Right lobe of liver (tissue), 6 donors: ENCODE measurements at regions not wholly inside any gene's neighbourhood (a gene's known extent, or its start where the extent isn't known, plus 50 kb on each side); places are given as distances from the start of the nearest gene placed in this dataset.

Experiments
- ATAC-seq, 4 donors: fragments of 200-7000 bp; cut with Tn5 transposase; one replicate each; pipeline ENCODE4 v1.9.1; 2020; ENCODE audit warnings: mild to moderate bottlenecking in 4 of 4, moderate library complexity in 4 of 4
- DNase-seq, 3 donors: peaks; one replicate each; pipeline ENCODE4 v3.0.0-alpha.2; 2020
- H3K27ac ChIP-seq, 3 donors: fragments of 200-600 bp; one replicate each; pipeline ENCODE4 v1.8.0; 2022
- H3K27me3 ChIP-seq, 2 donors: fragments of 200-600 bp; one replicate each; pipeline ENCODE4 v1.8.0; 2022
- H3K36me3 ChIP-seq, 4 donors: fragments of 200-600 bp; sonication (generic) in 1 of 4; one replicate each; pipeline versions ENCODE4 v1.5.1 to v1.8.0; 2017 to 2022; ENCODE audit warnings: control low read depth in 1 of 4
- H3K4me1 ChIP-seq, 4 donors: fragments of 200-600 bp; sonication (generic) in 1 of 4; one replicate each; pipeline versions ENCODE4 v1.5.1 to v1.8.0; 2017 to 2022; ENCODE audit warnings: control low read depth in 1 of 4
- H3K4me3 ChIP-seq, 3 donors: fragments of 200-600 bp; one replicate each; pipeline ENCODE4 v1.8.0; 2022
- H3K9me3 ChIP-seq, 4 donors: fragments of 200-600 bp; sonication (generic) in 1 of 4; one replicate each; pipeline versions ENCODE4 v1.5.1 to v1.8.0; 2017 to 2022; ENCODE audit warnings: control low read depth in 1 of 4
- CTCF ChIP-seq, 4 donors: fragments of 200-600 bp in 3 of 4; fragments of 450-650 bp in 1 of 4; IDR thresholded peaks; one replicate each; pipeline versions ENCODE4 v1.5.1 to v1.8.0; 2016 to 2022; ENCODE audit warnings: antibody characterized with exemption in 4 of 4, mild to moderate bottlenecking in 2 of 4
- POLR2A ChIP-seq: fragments of 450-650 bp; IDR thresholded peaks from one replicate; pipeline ENCODE4 v1.6.1; 2017; ENCODE audit warnings: antibody characterized with exemption, mild to moderate bottlenecking
- WGBS: methylation state at CpG from one replicate; pipeline ENCODE4 v1.1.6; 2018; ENCODE audit warnings: low coverage, low lambda C conversion rate; ENCODE audit not compliant: insufficient coverage; ENCODE audit errors: missing lambda C conversion rate; 5-methylcytosine and 5-hydroxymethylcytosine counted together
- intact Hi-C, 2 donors: fragments of 100-400 bp; cut with DNase I; formaldehyde crosslinking; loops; one replicate each; pipeline versions ENCODE4 v1.11.2 to v1.14.1; 2022
- donor health status: DM: no; HTN: yes; CAD: no.
- donor health status: DM: no; HTN: no; CAD: no.
- donor health status: DM: no; HTN: no; CAD: no.
- donor health status: DM: no; HTN: yes; CAD: no.
- donor health status: DM: no; HTN: yes; CAD: no.

GRCh38 chr12:13509740-13510139 lies 313.2 kb downstream of the EMP1 start:
- TF ChIP-seq CTCF (IDR thresholded peaks at IDR 0.05) (no peak), POLR2A (no peak)
- intact Hi-C loops, result no loop called here

DNA sequence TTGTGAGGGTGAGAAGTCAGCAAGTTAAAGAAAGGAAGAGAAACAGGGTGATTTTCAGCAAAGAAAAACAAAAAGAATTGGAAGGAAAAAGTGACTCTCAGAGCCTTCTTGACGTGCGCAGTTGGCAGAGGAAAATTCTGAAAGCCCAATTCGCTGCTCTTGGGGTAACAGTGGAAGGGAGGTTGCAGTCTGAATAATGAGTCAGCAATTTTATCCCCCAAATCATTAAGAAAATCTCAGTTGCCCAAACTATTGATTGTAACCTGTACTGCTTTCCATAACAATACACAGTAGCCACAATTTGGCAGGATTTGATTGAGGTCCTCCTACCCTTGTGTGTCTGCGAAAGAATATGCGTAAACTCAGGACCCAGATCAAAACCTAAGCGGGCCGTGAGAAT lies 309.1 kb downstream of the EMP1 start:
- Histone ChIP-seq H3K27ac (no peak overlapping the region), H3K4me3 (no peak overlapping the region), H3K9me3 (no peaks in the 10 kb centered on the region), H3K4me1 (no peaks in the 10 kb centered on the region), H3K27me3 (no peaks in the 10 kb centered on the region), H3K36me3 (no peaks in the 10 kb centered on the region)
- ATAC-seq (no peak), DNase-seq (no peak)
- WGBS, result 77% methylated on average over 7 of the region's 7 CpGs
- TF ChIP-seq CTCF (IDR thresholded peaks at IDR 0.05) (no peak), POLR2A (no peak)
- intact Hi-C loops, result no loop called here

More at GRCh38 chr12:13509740-13510139, 313.2 kb downstream of the EMP1 start:
- H3K4me3 ChIP-seq, result no peak overlapping the region
- H3K27ac ChIP-seq, result no peak overlapping the region
- H3K4me1 ChIP-seq, result no peaks in the 10 kb centered on the region
- no peaks in the 10 kb centered on the region for H3K36me3 ChIP-seq
- DNase-seq (no peak), ATAC-seq (no peak)
- no peaks in the 10 kb centered on the region for H3K27me3 ChIP-seq
- no peaks in the 10 kb centered on the region for H3K9me3 ChIP-seq

- Histone ChIP-seq H3K36me3 (no peaks in the 10 kb centered on the region), H3K9me3 (no peaks in the 10 kb centered on the region), H3K4me1 (no peaks in the 10 kb centered on the region), H3K4me3 (no peak overlapping the region), H3K27me3 (no peaks in the 10 kb centered on the region), H3K27ac (no peak overlapping the region)
- ATAC-seq (no peak), DNase-seq (no peak)
- intact Hi-C loops, result no loop called here
- TF ChIP-seq CTCF (IDR thresholded peaks at IDR 0.05) (no peak), POLR2A (no peak)
Observed at GRCh38 chr12:13505224-13505623, 308.7 kb downstream of the EMP1 start.

DNA sequence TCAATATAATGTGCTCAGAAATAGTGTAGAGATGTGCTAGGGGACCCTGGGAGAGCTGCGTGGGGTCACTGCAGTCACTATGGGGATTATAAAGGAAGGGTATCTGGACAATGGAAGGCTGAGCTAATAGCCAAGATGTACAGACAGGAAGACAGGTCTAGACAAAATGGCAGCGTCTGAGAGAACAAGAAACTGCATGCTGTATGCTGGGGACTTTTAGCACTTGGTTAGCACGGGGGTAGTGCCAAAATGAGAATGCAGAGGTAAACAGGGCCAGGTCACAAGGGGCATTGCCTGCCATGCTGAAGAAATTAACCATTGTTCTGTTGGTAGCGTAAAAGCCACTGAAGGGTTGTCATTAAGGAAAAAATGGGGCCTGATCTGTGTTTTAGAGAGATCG lies 308.2 kb downstream of the EMP1 start:
- Histone ChIP-seq H3K36me3 (no peaks in the 10 kb centered on the region), H3K27ac (no peak overlapping the region), H3K4me1 (no peaks in the 10 kb centered on the region), H3K9me3 (no peaks in the 10 kb centered on the region), H3K4me3 (no peak overlapping the region), H3K27me3 (no peaks in the 10 kb centered on the region)
- no peak for TF ChIP-seq CTCF (IDR thresholded peaks at IDR 0.05)
- no peak for TF ChIP-seq POLR2A
- no peak for DNase-seq
- no peak for ATAC-seq
- intact Hi-C loops, result no loop called here
- WGBS, result 62% methylated on average over 5 of the region's 5 CpGs

- H3K9me3 ChIP-seq, result no peaks in the 10 kb centered on the region
- intact Hi-C loops, result no loop called here
Observed at GRCh38 chr12:13504074-13504473, 307.5 kb downstream of the EMP1 start.

More at GRCh38 chr12:13504074-13504473, 307.5 kb downstream of the EMP1 start:
- H3K27me3 ChIP-seq, result no peaks in the 10 kb centered on the region
- no peak overlapping the region for H3K4me3 ChIP-seq
- ATAC-seq, result no peak
- no peaks in the 10 kb centered on the region for H3K36me3 ChIP-seq
- no peak for DNase-seq
- H3K4me1 ChIP-seq, result no peaks in the 10 kb centered on the region
- no peak for TF ChIP-seq POLR2A
- no peak for TF ChIP-seq CTCF (IDR thresholded peaks at IDR 0.05)
- no peak overlapping the region for H3K27ac ChIP-seq
